ENCODE measurements at regions not wholly inside any gene's neighbourhood (a gene's known extent, or its start where the extent isn't known, plus 50 kb on each side); places are given as distances from the start of the nearest gene placed in this dataset.

- DNase-seq (ENCODE audit: low spot score), result no peak
- no peak for TF ChIP-seq CTCF (IDR thresholded peaks at IDR 0.05; ENCODE audit: extremely low read depth, insufficient read depth, missing control alignments)
- in situ Hi-C loops (cut with MboI; ENCODE audit: low pct_unique_long_range_greater_than_20kb, low sequenced_read_pairs, unreplicated experiment), result loop anchor here (10.0 kb wide), 1 partner anchor 782 kb away; no protein-coding TSS in a partner anchor
Observed at GRCh38 chr5:82642313-82642712, 364.2 kb upstream of the RPS23 start.

- in situ Hi-C loops (cut with MboI; ENCODE audit: low pct_unique_long_range_greater_than_20kb, low sequenced_read_pairs, unreplicated experiment), result loop anchor here (10.0 kb wide), 1 partner anchor 783 kb away; no protein-coding TSS in a partner anchor
- DNase-seq (ENCODE audit: low spot score), result peak; percentile 65
Observed at GRCh38 chr5:82641331-82642003, 363.3 kb upstream of the RPS23 start.

GRCh38 chr5:82640916-82641315 is 362.8 kb upstream of the RPS23 start:
- in situ Hi-C loops (cut with MboI; ENCODE audit: low pct_unique_long_range_greater_than_20kb, low sequenced_read_pairs, unreplicated experiment), result loop anchor here (10.0 kb wide), 1 partner anchor 784 kb away; no protein-coding TSS in a partner anchor
- DNase-seq (ENCODE audit: low spot score), result no peak
- no peak for TF ChIP-seq CTCF (IDR thresholded peaks at IDR 0.05; ENCODE audit: extremely low read depth, insufficient read depth, missing control alignments)

More at GRCh38 chr5:82641331-82642003, 363.3 kb upstream of the RPS23 start:
- peak; percentile 71 for TF ChIP-seq CTCF (IDR thresholded peaks at IDR 0.05; ENCODE audit: extremely low read depth, insufficient read depth, missing control alignments)

- no peak for TF ChIP-seq CTCF (IDR thresholded peaks at IDR 0.05; ENCODE audit: extremely low read depth, insufficient read depth, missing control alignments)
- in situ Hi-C loops (cut with MboI; ENCODE audit: low pct_unique_long_range_greater_than_20kb, low sequenced_read_pairs, unreplicated experiment), result loop anchor here (10.0 kb wide), 1 partner anchor 785 kb away; no protein-coding TSS in a partner anchor
- no peak for DNase-seq (ENCODE audit: low spot score)
Observed at GRCh38 chr5:82639393-82640144, 361.4 kb upstream of the RPS23 start.

- in situ Hi-C loops (cut with MboI; ENCODE audit: low pct_unique_long_range_greater_than_20kb, low sequenced_read_pairs, unreplicated experiment), result no loop called here
- no peak for DNase-seq (ENCODE audit: low spot score)
- TF ChIP-seq CTCF (IDR thresholded peaks at IDR 0.05; ENCODE audit: extremely low read depth, insufficient read depth, missing control alignments), result no peak
Observed at GRCh38 chr5:82636591-82636990, 358.4 kb upstream of the RPS23 start.

GRCh38 chr5:82635561-82636288 is 357.6 kb upstream of the RPS23 start:
- in situ Hi-C loops (cut with MboI; ENCODE audit: low pct_unique_long_range_greater_than_20kb, low sequenced_read_pairs, unreplicated experiment), result no loop called here
- no peak for TF ChIP-seq CTCF (IDR thresholded peaks at IDR 0.05; ENCODE audit: extremely low read depth, insufficient read depth, missing control alignments)
- DNase-seq (ENCODE audit: low spot score), result no peak
